H9 (cell line): ENCODE measurements at regions not wholly inside any gene's neighbourhood (a gene's known extent, or its start where the extent isn't known, plus 50 kb on each side); places are given as distances from the start of the nearest gene placed in this dataset.
"Not testable (repeated sequence)": the region's sequence is repeated elsewhere in the genome, so short reads cannot be mapped to it uniquely, and the experiment has no call there.

ENCODE experiments used
- DNase-seq: peaks from one replicate; pipeline ENCODE4 v3.0.0-alpha.2; 2017
- H2AFZ ChIP-seq: one replicate; pipeline ENCODE4 v1.6.1; 2013; ENCODE audit warnings: mild to moderate bottlenecking, low read length, control low read depth, moderate library complexity
- H2AK5ac ChIP-seq: 2 replicates; pipeline ENCODE4 v1.6.1; 2013; ENCODE audit warnings: low read length, control low read depth, mixed read lengths; ENCODE audit not compliant: insufficient read length
- H2BK120ac ChIP-seq: one replicate; pipeline ENCODE4 v1.6.1; 2013; ENCODE audit warnings: low read depth, mild to moderate bottlenecking, low read length, control low read depth, inconsistent platforms; ENCODE audit not compliant: poor library complexity, severe bottlenecking
- H2BK12ac ChIP-seq: 2 replicates; pipeline ENCODE4 v1.6.1; 2013; ENCODE audit warnings: low read length, control low read depth, mixed read lengths, low read depth; ENCODE audit not compliant: insufficient read length
- H2BK15ac ChIP-seq: 2 replicates; pipeline ENCODE4 v1.6.1; 2013; ENCODE audit warnings: low read depth, low read length, control low read depth
- H2BK20ac ChIP-seq: one replicate; pipeline ENCODE4 v1.6.1; 2013; ENCODE audit warnings: low read depth, mild to moderate bottlenecking, low read length, control low read depth, inconsistent platforms; ENCODE audit not compliant: poor library complexity, severe bottlenecking
- H2BK5ac ChIP-seq: 2 replicates; pipeline ENCODE4 v1.6.1; 2013; ENCODE audit warnings: low read length, control low read depth, mixed read lengths; ENCODE audit not compliant: insufficient read length
- H3K14ac ChIP-seq: 2 replicates; pipeline ENCODE4 v1.6.1; 2013; ENCODE audit warnings: low read length, control low read depth; ENCODE audit not compliant: insufficient read depth
- H3K18ac ChIP-seq: 2 replicates; pipeline ENCODE4 v1.6.1; 2013; ENCODE audit warnings: low read depth, mild to moderate bottlenecking, mixed read lengths, low read length, control low read depth; ENCODE audit not compliant: insufficient read length
- H3K23ac ChIP-seq: 2 replicates; pipeline ENCODE4 v1.6.1; 2013; ENCODE audit warnings: low read length, control low read depth, mixed read lengths, low read depth; ENCODE audit not compliant: insufficient read length
- H3K23me2 ChIP-seq: 2 replicates; pipeline ENCODE4 v1.6.1; 2013; ENCODE audit warnings: low read depth, mild to moderate bottlenecking, mixed read lengths, low read length, control low read depth; ENCODE audit not compliant: insufficient read length, poor library complexity, severe bottlenecking
- H3K27ac ChIP-seq: 2 replicates; pipeline ENCODE4 v1.5.1; 2013; ENCODE audit warnings: low read length, control low read depth, mixed read lengths, low read depth; ENCODE audit not compliant: insufficient read length
- H3K27me3 ChIP-seq: 2 replicates; pipeline ENCODE4 v1.6.1; 2013; ENCODE audit warnings: low read length, control low read depth, inconsistent platforms; ENCODE audit not compliant: insufficient read depth
- H3K4ac ChIP-seq: 2 replicates; pipeline ENCODE4 v1.6.1; 2013; ENCODE audit warnings: low read depth, mild to moderate bottlenecking, control low read depth, inconsistent platforms, low read length, moderate library complexity
- H3K4me1 ChIP-seq: 2 replicates; pipeline ENCODE4 v1.6.1; 2013; ENCODE audit warnings: low read length, control low read depth, inconsistent platforms; ENCODE audit not compliant: insufficient read depth
- H3K4me2 ChIP-seq: 2 replicates; pipeline ENCODE4 v1.6.1; 2013; ENCODE audit warnings: low read length, control low read depth, mixed read lengths; ENCODE audit not compliant: insufficient read length, insufficient read depth
- H3K56ac ChIP-seq: 2 replicates; pipeline ENCODE4 v1.6.1; 2013; ENCODE audit warnings: low read depth, mild to moderate bottlenecking, mixed read lengths, low read length, control low read depth; ENCODE audit not compliant: insufficient read length
- H3K79me1 ChIP-seq: 2 replicates; pipeline ENCODE4 v1.6.1; 2013; ENCODE audit warnings: low read depth, mild to moderate bottlenecking, moderate library complexity, low read length, control low read depth, inconsistent platforms; ENCODE audit not compliant: insufficient read depth, poor library complexity, severe bottlenecking
- H3K79me2 ChIP-seq: 2 replicates; pipeline ENCODE4 v1.6.1; 2013; ENCODE audit warnings: low read length, control low read depth, inconsistent platforms; ENCODE audit not compliant: insufficient read depth
- H3K9ac ChIP-seq: 2 replicates; pipeline ENCODE4 v1.6.1; 2013; ENCODE audit warnings: low read length, control low read depth, mixed read lengths; ENCODE audit not compliant: insufficient read length; ENCODE audit errors: extremely low read depth
- H3K9me3 ChIP-seq: one replicate; pipeline ENCODE4 v1.6.1; 2013; ENCODE audit warnings: low read depth, low read length, inconsistent platforms; ENCODE audit not compliant: control insufficient read depth
- H3T11ph ChIP-seq: one replicate; pipeline ENCODE4 v1.6.1; 2013; ENCODE audit warnings: mild to moderate bottlenecking, low read length, control low read depth, inconsistent platforms
- H4K20me1 ChIP-seq: one replicate; pipeline ENCODE4 v1.6.1; 2013; ENCODE audit not compliant: control insufficient read depth, insufficient read length, insufficient read depth
- H4K5ac ChIP-seq: 2 replicates; pipeline ENCODE4 v1.6.1; 2013; ENCODE audit warnings: low read depth, mild to moderate bottlenecking, mixed read lengths, low read length, control low read depth; ENCODE audit not compliant: insufficient read length
- H4K8ac ChIP-seq: replicated peaks from 2 replicates; pipeline ENCODE4 v1.6.1; 2013; ENCODE audit warnings: low read length, control low read depth, mixed read lengths, low read depth; ENCODE audit not compliant: insufficient read length
- H4K91ac ChIP-seq: 2 replicates; pipeline ENCODE4 v1.6.1; 2013; ENCODE audit warnings: low read depth, mild to moderate bottlenecking, moderate library complexity, mixed read lengths, low read length, control low read depth; ENCODE audit not compliant: insufficient read length
- H3K27ac Mint-ChIP-seq, 3 experiments: 2 replicates in 2 of 3; 3 replicates in 1 of 3; pipeline ENCODE4 v1.8.0; 2020 to 2021; ENCODE audit warnings: mixed read lengths in 3 of 3, mild to moderate bottlenecking in 1 of 3, moderate library complexity in 1 of 3
- H3K27me3 Mint-ChIP-seq: 2 replicates; pipeline ENCODE4 v1.8.0; 2021; ENCODE audit warnings: low read depth, mild to moderate bottlenecking, moderate library complexity, mixed read lengths
- H3K36me3 Mint-ChIP-seq, 3 experiments: 2 replicates in 2 of 3; 3 replicates in 1 of 3; pipeline ENCODE4 v1.8.0; 2020 to 2021; ENCODE audit warnings: low read depth in 3 of 3, mixed read lengths in 3 of 3; ENCODE audit not compliant: insufficient read depth in 1 of 3
- H3K4me1 Mint-ChIP-seq, 2 experiments: 2 replicates each; pipeline ENCODE4 v1.8.0; 2020; ENCODE audit warnings: mixed read lengths in 2 of 2
- H3K4me3 Mint-ChIP-seq, 2 experiments: 2 replicates in 1 of 2; 3 replicates in 1 of 2; pipeline ENCODE4 v1.8.0; 2020 to 2021; ENCODE audit warnings: mild to moderate bottlenecking in 2 of 2, mixed read lengths in 2 of 2, moderate library complexity in 1 of 2
- H3K9me3 Mint-ChIP-seq, 2 experiments: 2 replicates in 1 of 2; 3 replicates in 1 of 2; pipeline ENCODE4 v1.8.0; 2020; ENCODE audit warnings: mild to moderate bottlenecking in 2 of 2, mixed read lengths in 2 of 2, moderate library complexity in 1 of 2
- WGBS: extraction: QIAGEN DNeasy Blood & Tissue Kit; methylation state at CpG from one replicate; pipeline ENCODE4 v1.1.7; 2013; ENCODE audit warnings: missing lambda C conversion rate, low lambda C conversion rate, mixed read lengths; ENCODE audit not compliant: insufficient read length; ENCODE audit errors: extremely low coverage; 5-methylcytosine and 5-hydroxymethylcytosine counted together

DNA sequence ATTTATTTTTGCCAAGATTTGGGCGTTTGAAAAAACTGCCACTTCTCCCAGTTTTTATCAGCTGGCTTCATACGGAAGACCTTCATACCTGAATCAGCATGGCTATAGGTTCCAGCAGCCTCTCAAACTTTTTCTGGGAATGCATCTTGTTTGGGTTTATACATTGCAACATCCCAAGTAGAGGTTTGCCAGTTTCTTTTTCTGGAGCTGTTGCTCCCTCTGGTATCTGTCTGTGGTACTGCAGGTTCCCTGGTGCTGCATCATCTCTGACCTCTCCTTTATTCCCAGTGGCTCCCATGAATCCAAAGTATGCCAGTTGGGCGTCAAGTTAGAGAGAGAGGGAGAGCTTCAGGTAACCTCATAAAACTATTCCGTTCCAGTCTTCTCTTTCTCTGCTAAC, 368.6 kb downstream of the ZNF33B start:
- DNase-seq, H3K4me1 Mint-ChIP-seq: not testable (repeated sequence)
- peaks cover 50 to 55% of the 10 kb centered on the region in 2 experiments for H3K9me3 Mint-ChIP-seq

DNA sequence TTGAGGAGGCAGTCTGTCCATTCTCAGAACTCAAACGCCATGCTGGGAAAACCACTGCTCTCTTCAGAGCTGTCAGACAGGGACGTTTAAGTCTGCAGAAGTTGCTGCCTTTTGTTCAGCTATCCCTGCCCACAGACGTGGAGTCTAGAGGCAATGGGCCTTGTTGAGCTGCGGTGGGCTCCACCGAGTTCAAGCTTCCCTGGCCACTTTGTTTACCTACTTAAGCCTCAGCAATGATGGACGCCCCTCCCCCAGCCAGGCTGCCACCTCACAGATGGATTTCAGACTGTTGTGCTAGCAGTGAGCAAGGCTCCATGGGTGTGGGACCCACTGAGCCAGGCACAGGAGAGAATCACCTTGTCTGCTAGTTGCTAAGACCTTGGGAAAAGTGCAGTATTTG, 375.1 kb downstream of the ZNF33B start:
- H3K9me3 ChIP-seq, H3K79me1 ChIP-seq, H4K91ac ChIP-seq, H3K79me2 ChIP-seq, H4K8ac ChIP-seq, H3K4me1 Mint-ChIP-seq, H3T11ph ChIP-seq, DNase-seq, H3K18ac ChIP-seq, H3K23me2 ChIP-seq, H3K4me3 Mint-ChIP-seq, H3K14ac ChIP-seq, H4K5ac ChIP-seq, H3K9ac ChIP-seq, H3K56ac ChIP-seq, H3K27me3 Mint-ChIP-seq, H3K4me1 ChIP-seq, H3K4ac ChIP-seq, H3K27ac Mint-ChIP-seq, H2AFZ ChIP-seq, H3K23ac ChIP-seq, H3K27ac ChIP-seq, H2BK15ac ChIP-seq, H2BK5ac ChIP-seq, H4K20me1 ChIP-seq, H3K4me2 ChIP-seq, H2AK5ac ChIP-seq, H3K27me3 ChIP-seq, H2BK12ac ChIP-seq, H2BK20ac ChIP-seq, H2BK120ac ChIP-seq: not testable (repeated sequence)
- Mint-ChIP-seq H3K36me3 (peaks cover 0 to 27% (median 15%) of the 10 kb centered on the region in 3 experiments; a peak in 6 of 7 replicates), H3K9me3 (peaks cover 70 to 77% of the 10 kb centered on the region in 2 experiments)
- no CpG with 5 or more reads among the region's 6 CpGs for WGBS

More for the DNA sequence above, 368.6 kb downstream of the ZNF33B start:
- not testable (repeated sequence) for H2BK12ac ChIP-seq, H3K23ac ChIP-seq, H3K56ac ChIP-seq, H4K20me1 ChIP-seq, H3K27ac Mint-ChIP-seq, H3K27me3 ChIP-seq, H3K27me3 Mint-ChIP-seq, H3K18ac ChIP-seq, H2BK20ac ChIP-seq, H2AFZ ChIP-seq, H2BK15ac ChIP-seq, H2BK120ac ChIP-seq, H2BK5ac ChIP-seq, H3K9me3 ChIP-seq, H3K79me1 ChIP-seq, H3K79me2 ChIP-seq, H3T11ph ChIP-seq, H3K4me2 ChIP-seq, H3K23me2 ChIP-seq, H2AK5ac ChIP-seq, H3K27ac ChIP-seq, H4K5ac ChIP-seq, H3K4ac ChIP-seq, H3K4me1 ChIP-seq, H3K4me3 Mint-ChIP-seq, H4K91ac ChIP-seq, H4K8ac ChIP-seq, H3K14ac ChIP-seq, H3K9ac ChIP-seq
- WGBS = no CpG with 5 or more reads among the region's 4 CpGs
- peaks cover 0 to 11% (median 8%) of the 10 kb centered on the region in 3 experiments; a peak in 6 of 7 replicates for H3K36me3 Mint-ChIP-seq
